ENCODE measurements at regions not wholly inside any gene's neighbourhood (a gene's known extent, or its start where the extent isn't known, plus 50 kb on each side); places are given as distances from the start of the nearest gene placed in this dataset.
A peak's percentile ranks its signal among the peaks of the same experiment; 100 is the strongest.

GRCh38 chr4:141890279-141890678 is 253.9 kb downstream of the IL15 start:
- CTCF ChIA-PET = interaction anchor here (0.8 to 1.7 kb wide), 10 partner anchors 9 to 544 kb away, joined by 3 to 10 read pairs (median 4); no protein-coding TSS in a partner anchor
- Histone ChIP-seq H4K20me1 (replicated peaks; ENCODE audit: control insufficient read depth, extremely low read depth, insufficient read depth, low read length) (no peaks in the 10 kb centered on the region), H3K4me1 (ENCODE audit: control insufficient read depth, extremely low read depth, insufficient read depth, low read length) (peaks cover 13% of the 10 kb centered on the region), H3K9me1 (replicated peaks; ENCODE audit: control insufficient read depth, extremely low read depth, insufficient read depth, low read length) (no peaks in the 10 kb centered on the region), H3K4me3 (replicated peaks in 1 of 3; ENCODE audit: insufficient read depth in 1 of 3, low read depth in 1 of 3, low read length in 3 of 3) (no peak overlapping the region), H3K27me3 (ENCODE audit: control insufficient read depth in 2 of 2, insufficient read depth in 2 of 2, low read length in 2 of 2) (no peaks in the 10 kb centered on the region), H3K79me2 (ENCODE audit: control insufficient read depth, insufficient read depth, low read length) (no peaks in the 10 kb centered on the region), H3K36me3 (ENCODE audit: control insufficient read depth in 2 of 2, extremely low read depth in 1 of 2, insufficient read depth in 2 of 2, low read length in 2 of 2) (no peaks in the 10 kb centered on the region), H3K27ac (ENCODE audit: insufficient read depth, low read depth, low read length) (no peak overlapping the region), H3K4me2 (ENCODE audit: insufficient read depth, low read length) (peak overlapping the region; percentile 24), H3K9me3 (replicated peaks; ENCODE audit: control insufficient read depth, insufficient read depth, low read length) (no peaks in the 10 kb centered on the region), H2AFZ (ENCODE audit: low read depth, low read length) (peak overlapping the region; percentile 64), H3K9ac (replicated peaks; ENCODE audit: extremely low read depth, insufficient read depth, low read length) (no peak overlapping the region)
- DNase-seq (ENCODE audit: low read depth, low spot score) = peak; percentile 94
- dilution Hi-C loops (cut with MboI; ENCODE audit: extremely low pct_ligation_motif_present, low sequenced_read_pairs) (no loop called here), intact Hi-C loops (cut with micrococcal nuclease) (no loop called here)
- POLR2A ChIA-PET = interaction anchor here (0.9 kb wide), 1 partner anchor 127 kb away, joined by 3 read pairs; no protein-coding TSS in a partner anchor
- BruUV-seq (replicated peaks) = no TSS peak
- peak; percentile 62 for FAIRE-seq
- TF ChIP-seq GATA2 (IDR thresholded peaks at IDR 0.05; ENCODE audit: insufficient read depth, insufficient read length, low read depth, low read length) (peak; percentile 28), MYC (IDR thresholded peaks at IDR 0.05; ENCODE audit: low read depth, low read length) (no peak)

- Histone ChIP-seq H3K27me3 (ENCODE audit: control insufficient read depth in 2 of 2, insufficient read depth in 2 of 2, low read length in 2 of 2) (no peaks in the 10 kb centered on the region), H3K9me3 (replicated peaks; ENCODE audit: control insufficient read depth, insufficient read depth, low read length) (no peaks in the 10 kb centered on the region), H4K20me1 (replicated peaks; ENCODE audit: control insufficient read depth, extremely low read depth, insufficient read depth, low read length) (no peaks in the 10 kb centered on the region), H2AFZ (ENCODE audit: low read depth, low read length) (peak overlapping the region; percentile 16), H3K79me2 (ENCODE audit: control insufficient read depth, insufficient read depth, low read length) (no peaks in the 10 kb centered on the region), H3K27ac (ENCODE audit: insufficient read depth, low read depth, low read length) (no peak overlapping the region), H3K4me3 (replicated peaks in 1 of 3; ENCODE audit: insufficient read depth in 1 of 3, low read depth in 1 of 3, low read length in 3 of 3) (no peak overlapping the region), H3K4me2 (ENCODE audit: insufficient read depth, low read length) (no peak overlapping the region), H3K36me3 (ENCODE audit: control insufficient read depth in 2 of 2, extremely low read depth in 1 of 2, insufficient read depth in 2 of 2, low read length in 2 of 2) (no peaks in the 10 kb centered on the region), H3K9ac (replicated peaks; ENCODE audit: extremely low read depth, insufficient read depth, low read length) (no peak overlapping the region), H3K4me1 (ENCODE audit: control insufficient read depth, extremely low read depth, insufficient read depth, low read length) (peaks cover 13% of the 10 kb centered on the region), H3K9me1 (replicated peaks; ENCODE audit: control insufficient read depth, extremely low read depth, insufficient read depth, low read length) (no peaks in the 10 kb centered on the region)
- dilution Hi-C loops (cut with MboI; ENCODE audit: extremely low pct_ligation_motif_present, low sequenced_read_pairs) (no loop called here), intact Hi-C loops (cut with micrococcal nuclease) (no loop called here)
- BruUV-seq (replicated peaks) = no TSS peak
- no peak for TF ChIP-seq POLR2A (IDR thresholded peaks at IDR 0.05; ENCODE audit: low read depth, low read length)
- TF ChIP-seq JUN (IDR thresholded peaks at IDR 0.05; ENCODE audit: borderline replicate concordance, insufficient read depth, insufficient read length, low read depth) = no peak
- TF ChIP-seq MAX (IDR thresholded peaks at IDR 0.05; ENCODE audit: insufficient read depth, insufficient read length) = no peak
- TF ChIP-seq MYC (IDR thresholded peaks at IDR 0.05; ENCODE audit: low read depth, low read length) = no peak
- no peak for TF ChIP-seq CTCF (IDR thresholded peaks at IDR 0.05; ENCODE audit: extremely low read depth in 1 of 2, insufficient read depth in 1 of 2, low read depth in 1 of 2, low read length in 2 of 2)
- TF ChIP-seq EZH2 (IDR thresholded peaks at IDR 0.05; ENCODE audit: borderline replicate concordance, low read depth, low read length, severe bottlenecking) = no peak
- no peak for TF ChIP-seq POLR2AphosphoS5 (IDR thresholded peaks at IDR 0.05; ENCODE audit: insufficient read depth, low read depth, low read length)
- no peak for TF ChIP-seq GATA2 (IDR thresholded peaks at IDR 0.05; ENCODE audit: insufficient read depth, insufficient read length, low read depth, low read length)
- no peak for TF ChIP-seq FOS (IDR thresholded peaks at IDR 0.05; ENCODE audit: borderline replicate concordance, insufficient read depth, low read length)
- ChIA-PET CTCF (interaction anchor here (1.6 to 1.7 kb wide), 2 partner anchors 22 to 545 kb away, joined by 8 to 10 read pairs; no protein-coding TSS in a partner anchor), POLR2A (no interaction called here)
- no peak for DNase-seq (ENCODE audit: low read depth, low spot score)
- no peak for FAIRE-seq
Observed at GRCh38 chr4:141891260-141892120, 255.1 kb downstream of the IL15 start.
